ENCODE measurements at regions not wholly inside any gene's neighbourhood (a gene's known extent, or its start where the extent isn't known, plus 50 kb on each side); places are given as distances from the start of the nearest gene placed in this dataset.

DNA sequence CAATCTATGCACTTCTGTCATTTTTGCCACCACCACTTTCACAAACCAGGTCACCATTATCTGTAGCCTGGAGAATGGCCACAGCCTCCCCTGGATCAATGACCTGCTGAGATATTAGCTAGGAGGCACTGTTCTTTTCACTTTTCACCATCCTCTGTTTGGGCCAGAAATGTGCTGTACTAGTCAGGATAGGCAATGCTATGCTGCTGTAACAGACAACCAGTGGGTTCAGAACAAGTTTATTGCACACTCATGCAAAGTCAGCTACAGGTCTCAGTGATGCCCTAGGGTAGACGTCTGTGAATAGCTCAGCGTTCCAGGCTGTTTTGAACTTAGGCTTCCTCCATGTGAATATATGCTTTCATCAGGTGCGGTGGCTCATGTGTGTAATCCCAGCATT, 231.5 kb downstream of the SUDS3 start:
- TF ChIP-seq POLR2A (IDR thresholded peaks at IDR 0.05), result no peak
- TF ChIP-seq, protein P1, sequence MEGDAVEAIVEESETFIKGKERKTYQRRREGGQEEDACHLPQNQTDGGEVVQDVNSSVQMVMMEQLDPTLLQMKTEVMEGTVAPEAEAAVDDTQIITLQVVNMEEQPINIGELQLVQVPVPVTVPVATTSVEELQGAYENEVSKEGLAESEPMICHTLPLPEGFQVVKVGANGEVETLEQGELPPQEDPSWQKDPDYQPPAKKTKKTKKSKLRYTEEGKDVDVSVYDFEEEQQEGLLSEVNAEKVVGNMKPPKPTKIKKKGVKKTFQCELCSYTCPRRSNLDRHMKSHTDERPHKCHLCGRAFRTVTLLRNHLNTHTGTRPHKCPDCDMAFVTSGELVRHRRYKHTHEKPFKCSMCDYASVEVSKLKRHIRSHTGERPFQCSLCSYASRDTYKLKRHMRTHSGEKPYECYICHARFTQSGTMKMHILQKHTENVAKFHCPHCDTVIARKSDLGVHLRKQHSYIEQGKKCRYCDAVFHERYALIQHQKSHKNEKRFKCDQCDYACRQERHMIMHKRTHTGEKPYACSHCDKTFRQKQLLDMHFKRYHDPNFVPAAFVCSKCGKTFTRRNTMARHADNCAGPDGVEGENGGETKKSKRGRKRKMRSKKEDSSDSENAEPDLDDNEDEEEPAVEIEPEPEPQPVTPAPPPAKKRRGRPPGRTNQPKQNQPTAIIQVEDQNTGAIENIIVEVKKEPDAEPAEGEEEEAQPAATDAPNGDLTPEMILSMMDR (IDR thresholded peaks at IDR 0.05), result no peak

All from thyroid gland (tissue), 4 donors.